Endodermal cell (in vitro differentiated cells): ENCODE measurements at regions not wholly inside any gene's neighbourhood (a gene's known extent, or its start where the extent isn't known, plus 50 kb on each side); places are given as distances from the start of the nearest gene placed in this dataset.

Experiments
- DNase-seq: peaks from one replicate; pipeline ENCODE4 v3.0.0-alpha.2; 2017
- H3K27ac ChIP-seq: 2 replicates; pipeline ENCODE4 v1.5.1; 2013; ENCODE audit warnings: mild to moderate bottlenecking, low read depth, low read length, moderate library complexity
- H3K27me3 ChIP-seq: 2 replicates; pipeline ENCODE4 v1.6.1; 2013; ENCODE audit warnings: mild to moderate bottlenecking, low read length, moderate library complexity; ENCODE audit not compliant: insufficient read depth, control insufficient read depth, poor library complexity, severe bottlenecking
- H3K36me3 ChIP-seq: 2 replicates; pipeline ENCODE4 v1.7.0; 2013; ENCODE audit warnings: mild to moderate bottlenecking, low read length, moderate library complexity; ENCODE audit not compliant: control insufficient read depth, insufficient read depth
- H3K4me1 ChIP-seq: one replicate; pipeline ENCODE4 v1.7.0; 2013; ENCODE audit warnings: low read length; ENCODE audit not compliant: control insufficient read depth, insufficient read depth
- H3K4me3 ChIP-seq: 2 replicates; pipeline ENCODE4 v1.5.1; 2013; ENCODE audit warnings: mild to moderate bottlenecking, low read length, moderate library complexity
- H3K9ac ChIP-seq: 2 replicates; pipeline ENCODE4 v1.6.1; 2013; ENCODE audit warnings: mild to moderate bottlenecking, low read length, moderate library complexity; ENCODE audit not compliant: poor library complexity, severe bottlenecking; ENCODE audit errors: extremely low read depth
- H3K9me3 ChIP-seq: 2 replicates; pipeline ENCODE4 v1.6.1; 2013; ENCODE audit warnings: mild to moderate bottlenecking, low read length, moderate library complexity; ENCODE audit not compliant: control insufficient read depth
- H3K27ac Mint-ChIP-seq: 2 replicates; pipeline ENCODE4 v1.8.0; 2020; ENCODE audit warnings: mixed read lengths
- H3K27me3 Mint-ChIP-seq: 2 replicates; pipeline ENCODE4 v1.8.0; 2021; ENCODE audit warnings: mild to moderate bottlenecking, mixed read lengths; ENCODE audit not compliant: insufficient read depth
- H3K36me3 Mint-ChIP-seq: 2 replicates; pipeline ENCODE4 v1.8.0; 2020; ENCODE audit warnings: low read depth, mixed read lengths
- H3K4me1 Mint-ChIP-seq: 2 replicates; pipeline ENCODE4 v1.8.0; 2020; ENCODE audit warnings: mixed read lengths
- H3K4me3 Mint-ChIP-seq: 2 replicates; pipeline ENCODE4 v1.8.0; 2020; ENCODE audit warnings: mild to moderate bottlenecking, moderate library complexity, mixed read lengths
- H3K9me3 Mint-ChIP-seq: 2 replicates; pipeline ENCODE4 v1.8.0; 2020; ENCODE audit warnings: mild to moderate bottlenecking, mixed read lengths
- CTCF ChIP-seq: fragments of 200-600 bp; sonication (generic); conservative IDR thresholded peaks from 2 replicates; pipeline ENCODE4 v1.5.0; 2021; ENCODE audit warnings: antibody characterized with exemption, mild to moderate bottlenecking
- WGBS, 2 experiments: methylation state at CpG; one replicate each; pipeline versions ENCODE4 v1.1.5 to v1.1.7; 2013; ENCODE audit warnings: missing lambda C conversion rate in 2 of 2, mixed read lengths in 1 of 2; ENCODE audit not compliant: insufficient coverage in 1 of 2, insufficient read length in 1 of 2; 5-methylcytosine and 5-hydroxymethylcytosine counted together

DNA sequence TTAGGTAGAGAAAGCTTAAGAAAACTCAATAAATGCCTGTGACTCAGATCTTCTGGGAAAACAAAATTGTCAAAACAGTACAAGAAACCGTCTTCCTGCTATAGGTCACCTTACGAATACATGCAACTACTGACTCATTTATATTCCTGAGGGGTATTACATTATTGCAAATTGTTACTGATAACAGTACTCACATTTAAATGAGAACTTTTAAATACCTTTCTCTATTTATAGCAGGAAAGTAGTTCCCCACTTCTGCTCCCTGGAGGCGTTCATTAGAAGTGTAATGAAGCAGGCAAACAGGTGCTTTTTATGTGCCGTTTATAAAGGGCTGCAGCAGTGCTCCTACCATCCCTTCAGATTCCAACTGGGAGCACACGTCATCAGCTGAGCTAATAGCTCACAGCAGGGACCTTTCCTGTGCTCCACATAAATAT is 65.1 kb upstream of the RPRM start:
- H3K4me3 Mint-ChIP-seq: no peak overlapping the region
- Histone ChIP-seq H3K9ac (no peak overlapping the region), H3K4me3 (no peak overlapping the region), H3K36me3 (peaks cover 28% of the 10 kb centered on the region), H3K9me3 (peaks cover 32% of the 10 kb centered on the region), H3K27ac (no peak overlapping the region), H3K27me3 (no peaks in the 10 kb centered on the region), H3K4me1 (peaks cover 5% of the 10 kb centered on the region)
- DNase-seq: peak; percentile 45
- H3K27ac Mint-ChIP-seq: no peak overlapping the region
- H3K36me3 Mint-ChIP-seq: peaks cover 26% of the 10 kb centered on the region
- peak; percentile 30 for TF ChIP-seq CTCF
- no peaks in the 10 kb centered on the region for H3K27me3 Mint-ChIP-seq
- WGBS, 2 experiments: 40 to 64% methylated on average over 2 to 5 of the region's 5 CpGs
- peaks cover 24% of the 10 kb centered on the region for H3K4me1 Mint-ChIP-seq
- H3K9me3 Mint-ChIP-seq: peaks cover 33% of the 10 kb centered on the region

DNA sequence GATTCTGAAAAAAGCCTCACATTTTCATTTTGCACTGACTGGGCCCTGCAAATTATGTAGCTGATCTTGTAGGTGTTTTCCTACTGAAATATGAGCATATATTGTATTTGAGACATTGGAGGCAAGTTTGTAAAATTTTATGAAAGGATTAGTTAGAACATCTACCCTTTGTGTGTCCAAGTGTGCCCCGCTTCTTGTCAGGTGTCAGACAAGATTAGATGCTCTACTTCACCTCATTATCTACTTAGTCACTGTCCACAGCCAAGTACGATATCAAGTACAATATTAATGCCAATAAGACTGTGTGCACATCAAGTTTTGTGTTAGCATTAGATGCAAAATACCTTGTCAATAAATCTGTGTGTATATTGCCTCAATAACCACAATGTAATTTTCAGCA is 67.8 kb upstream of the RPRM start:
- DNase-seq: no peak
- Histone ChIP-seq H3K36me3 (peaks cover 20% of the 10 kb centered on the region), H3K27ac (no peak overlapping the region), H3K4me3 (no peak overlapping the region), H3K27me3 (no peaks in the 10 kb centered on the region), H3K4me1 (peaks cover 5% of the 10 kb centered on the region), H3K9me3 (peaks cover 19% of the 10 kb centered on the region), H3K9ac (no peak overlapping the region)
- no peak overlapping the region for H3K4me3 Mint-ChIP-seq
- H3K9me3 Mint-ChIP-seq: peaks cover 12% of the 10 kb centered on the region
- WGBS, 2 experiments: 95% methylated on average over 2 of the region's 2 CpGs; no CpG with 5 or more reads in 1 of the 2 experiments
- H3K27ac Mint-ChIP-seq: no peak overlapping the region
- H3K4me1 Mint-ChIP-seq: peaks cover 24% of the 10 kb centered on the region
- TF ChIP-seq CTCF: no peak
- H3K27me3 Mint-ChIP-seq: no peaks in the 10 kb centered on the region
- peaks cover 10% of the 10 kb centered on the region for H3K36me3 Mint-ChIP-seq

- peaks cover 5% of the 10 kb centered on the region for H3K4me1 ChIP-seq
- Mint-ChIP-seq H3K4me1 (peaks cover 21% of the 10 kb centered on the region), H3K9me3 (no peaks in the 10 kb centered on the region), H3K36me3 (peaks cover 5% of the 10 kb centered on the region), H3K27ac (no peak overlapping the region), H3K4me3 (no peak overlapping the region), H3K27me3 (no peaks in the 10 kb centered on the region)
- no peak overlapping the region for H3K9ac ChIP-seq
- peaks cover 25% of the 10 kb centered on the region for H3K36me3 ChIP-seq
- peaks cover 28% of the 10 kb centered on the region for H3K9me3 ChIP-seq
- H3K27me3 ChIP-seq: no peaks in the 10 kb centered on the region
- no peak for TF ChIP-seq CTCF
- WGBS, 2 experiments: 100% methylated on average over 2 of the region's 2 CpGs; no CpG with 5 or more reads in 1 of the 2 experiments
- no peak overlapping the region for H3K4me3 ChIP-seq
- DNase-seq: no peak
- H3K27ac ChIP-seq: no peak overlapping the region
Measured at GRCh38 chr2:153548536-153548935, 70.0 kb upstream of the RPRM start.
